GM20431 (cell line): ENCODE measurements at regions not wholly inside any gene's neighbourhood (a gene's known extent, or its start where the extent isn't known, plus 50 kb on each side); places are given as distances from the start of the nearest gene placed in this dataset.

Experiments used
- in situ Hi-C: fragments of 300-500 bp; cut with MseI, MboI; formaldehyde crosslinking; loops from one replicate; pipeline ENCODE4 v1.15.0; 2020; ENCODE audit warnings: low sequenced_read_pairs; ENCODE audit not compliant: unreplicated experiment

DNA sequence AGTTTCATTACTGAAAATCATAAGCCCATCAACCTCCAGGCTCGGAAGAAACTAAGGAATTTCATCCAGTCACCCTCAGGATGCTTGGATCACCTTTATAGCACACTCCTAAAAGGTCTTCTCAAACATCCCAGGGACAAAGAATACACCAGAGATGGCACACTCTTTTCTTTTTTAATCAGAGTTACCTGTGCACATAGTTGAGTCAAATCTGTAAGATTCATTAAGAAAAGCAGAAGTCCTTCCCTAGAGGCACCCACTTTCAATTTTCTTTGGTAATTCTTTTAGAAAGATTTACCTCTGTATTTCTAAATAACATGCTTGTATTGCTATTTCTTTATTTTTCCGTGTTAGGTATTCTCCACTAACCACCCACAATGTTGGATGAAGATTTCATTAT is 50.6 kb upstream of the IL6 start:
- in situ Hi-C loops = no loop called here

DNA sequence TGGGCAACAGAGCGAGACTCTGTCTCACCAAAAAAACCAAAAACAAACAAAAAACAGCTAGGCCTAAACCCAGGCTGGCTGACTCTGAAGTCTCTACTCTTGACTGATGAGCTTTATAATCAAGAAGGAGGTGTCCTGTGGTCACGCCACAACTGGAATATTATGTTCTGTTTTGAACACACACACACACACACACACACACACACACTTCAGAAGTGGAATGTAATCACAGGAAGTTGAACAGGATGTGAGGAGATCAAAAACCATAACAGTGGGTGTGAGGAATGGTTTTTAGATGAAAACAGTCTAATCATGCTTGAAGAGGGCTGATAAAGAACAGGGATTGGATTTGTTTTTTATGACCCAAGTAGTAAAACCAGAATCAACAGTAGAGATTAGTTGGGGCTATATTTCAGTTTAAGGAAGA is 51.1 kb upstream of the IL6 start:
- in situ Hi-C loops = no loop called here

DNA sequence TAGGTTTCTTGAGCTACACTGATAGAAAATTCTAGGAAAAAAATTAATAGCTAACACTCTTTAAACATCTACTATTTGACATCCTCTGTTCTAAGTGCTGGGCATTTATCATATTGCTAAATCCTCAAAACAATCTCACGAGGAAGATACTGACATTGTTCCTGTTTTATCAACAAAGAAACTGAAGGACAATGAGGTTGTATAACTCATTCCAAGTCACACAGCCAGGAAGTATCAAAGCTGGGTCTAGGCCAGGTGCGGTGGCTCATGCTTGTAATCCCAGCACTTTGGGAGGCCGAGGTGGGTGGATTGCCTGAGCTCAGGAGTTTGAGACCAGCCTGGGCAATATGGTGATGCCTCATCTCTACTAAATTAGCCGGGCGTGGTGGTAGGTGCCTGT is 51.6 kb upstream of the IL6 start:
- in situ Hi-C loops = no loop called here

DNA sequence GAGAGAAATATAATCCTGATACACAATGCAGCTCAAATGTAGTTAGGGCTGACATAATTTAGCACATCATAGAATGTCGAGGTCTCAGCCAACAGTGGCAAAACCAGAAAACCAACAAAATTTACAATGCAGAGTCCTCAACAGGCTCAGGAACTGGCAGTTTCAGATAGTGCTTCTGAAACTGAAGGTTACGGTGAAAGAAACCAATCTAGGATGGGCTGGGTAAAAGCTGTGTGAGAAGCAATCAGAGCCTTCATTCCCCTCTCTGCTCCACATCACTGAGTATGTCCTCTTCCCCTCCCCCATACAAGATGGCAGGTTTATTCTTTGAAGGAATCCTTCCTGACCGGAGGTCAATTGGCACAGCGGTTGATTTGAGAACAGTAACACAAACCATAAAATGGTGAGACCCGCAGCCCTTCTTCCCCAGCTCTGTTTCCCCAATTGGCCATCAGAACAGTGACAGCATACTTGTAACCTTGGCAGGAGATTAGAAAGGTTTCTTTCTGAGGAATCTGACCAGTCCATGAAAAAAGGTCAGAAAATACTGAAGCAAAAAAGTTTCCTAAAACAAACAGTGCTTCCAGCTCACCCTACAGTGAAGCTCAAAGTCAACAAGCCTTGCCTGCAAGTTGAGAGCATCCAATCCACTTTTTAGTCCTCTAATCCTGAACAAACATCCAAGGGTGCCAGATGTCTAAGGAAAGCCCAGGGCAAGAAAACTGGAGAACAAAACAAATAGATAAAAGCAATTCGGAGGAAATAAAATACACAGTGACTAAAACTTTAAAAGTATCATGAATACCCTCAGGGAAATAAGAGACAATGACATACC is 53.9 kb upstream of the IL6 start:
- in situ Hi-C loops = no loop called here

DNA sequence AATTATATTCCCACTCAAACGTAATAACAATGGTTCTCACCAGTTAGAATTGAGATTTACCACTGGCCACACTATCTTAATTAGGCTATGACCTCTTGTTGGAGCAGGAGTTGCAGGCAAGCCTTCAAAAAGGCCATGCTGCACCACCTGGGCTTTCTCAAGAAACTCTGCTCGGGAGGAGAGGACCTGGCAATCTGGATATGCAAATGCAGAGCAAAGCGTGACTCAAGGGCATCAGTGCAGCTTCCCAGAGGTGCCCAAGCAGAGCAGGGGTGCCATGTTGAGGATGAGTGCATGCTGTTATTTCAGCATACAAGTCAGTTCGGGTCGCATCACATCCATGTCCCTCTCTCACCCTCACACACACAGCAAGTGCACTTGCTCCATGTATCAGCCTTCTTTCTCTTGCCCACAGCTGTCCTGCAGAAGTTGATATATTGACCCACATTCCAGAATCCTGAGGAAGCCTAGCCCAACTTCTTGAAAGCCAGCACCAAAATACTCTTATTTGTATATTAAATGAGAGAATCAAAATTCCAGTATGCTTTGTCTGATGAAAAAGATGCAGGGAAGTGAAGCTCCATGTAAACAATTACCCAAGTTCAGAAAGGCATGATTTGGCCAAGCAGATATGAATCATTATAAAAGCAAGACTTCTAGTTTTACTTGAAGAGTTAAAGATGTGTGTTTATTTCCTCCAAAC is 55.7 kb upstream of the IL6 start:
- in situ Hi-C loops = no loop called here

DNA sequence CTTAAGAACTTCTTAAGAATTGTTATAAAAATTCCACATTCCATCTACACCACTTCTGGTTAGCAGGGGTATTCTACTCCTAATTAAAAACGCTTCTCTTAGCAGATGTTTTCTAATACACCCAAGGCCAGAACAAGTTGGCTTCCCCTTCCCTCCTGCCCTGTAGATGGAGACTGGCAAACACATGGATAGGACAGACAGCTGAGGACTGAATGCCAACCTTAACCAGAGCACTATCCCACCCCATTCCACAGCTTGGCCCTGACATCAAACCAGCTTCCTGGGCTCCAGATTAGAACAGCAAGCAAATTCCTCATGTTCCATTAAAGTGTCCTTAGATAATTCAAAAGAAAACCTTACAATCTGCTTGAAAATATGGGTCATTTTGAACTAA is 56.6 kb upstream of the IL6 start:
- in situ Hi-C loops = no loop called here

DNA sequence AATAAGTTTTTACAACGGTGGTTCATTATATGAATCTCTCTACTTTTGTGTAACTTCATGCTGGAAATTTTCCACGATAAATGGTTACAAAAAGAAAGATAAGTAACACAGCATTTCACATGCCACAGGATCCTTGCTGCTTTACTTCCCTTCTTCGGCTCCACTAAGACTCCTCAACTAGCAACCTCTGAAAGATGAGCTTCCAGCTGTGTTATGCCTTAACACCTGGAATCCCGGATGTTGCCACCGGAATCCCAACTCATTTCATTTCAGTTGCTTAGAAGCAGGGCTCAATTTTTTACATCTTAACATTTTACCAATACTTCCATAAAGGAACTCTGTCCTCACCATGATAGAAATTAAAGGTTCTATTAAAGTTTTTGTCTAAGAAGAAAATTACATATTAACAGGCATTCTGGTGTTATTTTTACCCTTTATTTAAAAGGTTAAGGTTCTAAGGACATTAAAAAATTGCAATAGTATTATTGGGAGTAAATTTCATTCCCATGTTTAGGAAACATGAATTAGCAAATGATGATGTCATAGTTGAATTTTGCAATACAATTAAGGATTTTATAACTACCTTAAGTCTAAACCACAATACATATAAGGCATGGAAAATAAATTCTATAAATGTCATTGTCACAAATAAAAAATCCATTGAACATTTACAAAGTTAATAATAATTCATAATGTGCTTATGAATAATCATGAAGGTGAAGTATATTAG is 57.1 kb upstream of the IL6 start:
- in situ Hi-C loops = no loop called here

DNA sequence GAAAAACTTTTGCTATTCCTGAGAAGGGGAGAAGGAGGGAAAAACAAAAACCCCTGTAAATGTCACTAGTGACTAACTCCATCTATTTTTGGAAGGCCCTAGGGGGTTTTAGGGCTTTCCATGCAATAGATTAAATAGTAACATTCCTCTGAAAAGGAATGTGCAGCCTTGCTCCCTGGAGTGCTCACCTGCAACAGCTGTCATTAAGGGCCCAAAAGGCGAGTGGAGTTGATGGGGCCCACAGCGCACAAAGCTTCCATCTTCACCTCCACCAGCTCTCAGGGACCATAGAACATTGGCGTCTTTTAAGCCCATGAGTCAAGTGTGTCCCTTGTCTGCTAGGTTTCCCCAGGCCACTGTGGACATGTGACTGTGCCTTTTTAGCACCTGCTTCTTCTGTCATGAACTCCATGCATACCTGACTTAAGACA is 58.0 kb upstream of the IL6 start:
- in situ Hi-C loops = no loop called here

DNA sequence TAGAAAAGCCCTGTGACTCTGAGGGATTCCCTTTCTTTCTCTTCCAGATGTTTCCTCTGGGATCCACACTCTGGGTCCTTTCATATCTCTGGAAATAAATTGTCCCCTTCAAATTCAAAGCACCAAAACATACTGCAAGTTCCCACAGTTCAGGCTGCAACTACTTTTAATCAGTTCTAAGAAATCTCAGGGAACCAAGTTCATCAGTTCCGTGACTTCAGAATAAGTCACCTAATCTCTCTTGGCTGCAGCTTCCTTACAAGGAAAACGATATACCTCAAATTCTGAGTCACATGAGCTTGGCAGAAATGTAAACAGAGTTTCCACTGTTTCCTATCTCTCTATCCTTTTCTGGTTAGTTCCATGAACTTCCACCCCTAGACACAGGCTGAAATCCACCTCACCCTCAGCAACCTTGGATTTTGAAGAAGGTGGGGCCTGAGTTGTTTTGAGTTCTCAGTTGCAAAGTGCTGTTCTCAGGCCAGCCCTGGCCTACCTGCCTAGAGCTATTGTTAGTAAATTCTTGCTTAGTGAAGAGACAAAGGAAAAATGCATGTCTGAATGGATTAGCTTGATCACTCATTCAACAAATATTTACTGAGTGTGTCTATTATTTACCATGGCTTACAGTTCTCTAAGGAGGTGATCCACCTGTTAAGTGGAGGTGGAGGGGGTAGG is 59.3 kb upstream of the IL6 start:
- in situ Hi-C loops = no loop called here

DNA sequence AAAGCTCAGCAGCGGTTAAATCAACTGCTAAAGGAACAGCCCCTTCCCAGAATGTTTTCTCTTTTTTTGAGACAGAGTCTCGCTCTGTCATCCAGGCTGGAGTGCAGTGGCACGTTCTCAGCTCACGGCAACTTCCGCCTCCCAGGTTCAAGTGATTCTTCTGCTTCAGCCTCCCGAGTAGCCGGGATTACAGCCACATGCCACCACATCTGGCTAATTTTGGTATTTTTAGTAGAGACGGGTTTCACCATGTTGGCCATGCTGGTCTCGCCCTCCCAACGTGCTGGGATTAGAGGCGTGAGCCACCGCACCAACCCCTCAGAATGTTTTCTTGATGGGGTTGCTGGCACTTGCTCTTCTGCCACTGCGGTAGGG is 59.8 kb upstream of the IL6 start:
- in situ Hi-C loops = no loop called here

DNA sequence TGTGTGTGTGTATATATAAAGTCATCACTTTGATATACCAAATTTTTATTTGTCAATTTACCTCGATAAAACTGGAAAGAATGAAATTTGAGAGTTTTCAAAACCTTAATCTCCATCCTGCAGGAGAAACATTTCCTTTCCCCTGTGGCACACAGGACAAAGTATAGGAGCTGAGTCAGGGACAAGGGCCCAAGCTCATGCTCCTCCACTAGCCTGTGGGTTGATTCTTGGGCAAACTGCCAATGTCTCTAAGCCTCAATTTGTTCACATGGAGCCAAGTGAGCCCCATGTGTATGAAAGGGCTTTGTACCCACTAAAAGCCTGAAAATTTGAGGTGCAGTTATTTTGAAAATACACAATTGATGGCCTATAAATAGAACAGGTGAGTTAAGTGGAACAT is 60.3 kb upstream of the IL6 start:
- in situ Hi-C loops = no loop called here

DNA sequence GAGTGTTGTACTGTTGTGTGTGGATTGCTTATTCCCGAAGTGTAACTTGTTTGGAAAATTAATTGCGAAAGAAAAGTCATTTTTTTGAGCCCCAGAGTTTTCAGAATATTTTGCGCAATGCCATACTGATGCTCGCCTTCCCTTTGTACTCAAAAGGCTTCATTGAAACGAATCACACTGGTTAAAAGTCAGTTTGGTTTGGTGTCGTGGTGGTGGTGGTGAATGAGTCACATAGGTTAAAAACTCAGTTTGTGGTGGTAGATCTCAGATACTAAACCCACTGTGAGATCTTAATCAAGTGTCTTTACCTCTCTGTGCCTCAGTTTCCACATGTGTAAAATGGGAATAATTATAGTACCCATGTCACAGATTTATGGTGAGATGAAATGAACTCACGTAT is 61.1 kb upstream of the IL6 start:
- in situ Hi-C loops = no loop called here

DNA sequence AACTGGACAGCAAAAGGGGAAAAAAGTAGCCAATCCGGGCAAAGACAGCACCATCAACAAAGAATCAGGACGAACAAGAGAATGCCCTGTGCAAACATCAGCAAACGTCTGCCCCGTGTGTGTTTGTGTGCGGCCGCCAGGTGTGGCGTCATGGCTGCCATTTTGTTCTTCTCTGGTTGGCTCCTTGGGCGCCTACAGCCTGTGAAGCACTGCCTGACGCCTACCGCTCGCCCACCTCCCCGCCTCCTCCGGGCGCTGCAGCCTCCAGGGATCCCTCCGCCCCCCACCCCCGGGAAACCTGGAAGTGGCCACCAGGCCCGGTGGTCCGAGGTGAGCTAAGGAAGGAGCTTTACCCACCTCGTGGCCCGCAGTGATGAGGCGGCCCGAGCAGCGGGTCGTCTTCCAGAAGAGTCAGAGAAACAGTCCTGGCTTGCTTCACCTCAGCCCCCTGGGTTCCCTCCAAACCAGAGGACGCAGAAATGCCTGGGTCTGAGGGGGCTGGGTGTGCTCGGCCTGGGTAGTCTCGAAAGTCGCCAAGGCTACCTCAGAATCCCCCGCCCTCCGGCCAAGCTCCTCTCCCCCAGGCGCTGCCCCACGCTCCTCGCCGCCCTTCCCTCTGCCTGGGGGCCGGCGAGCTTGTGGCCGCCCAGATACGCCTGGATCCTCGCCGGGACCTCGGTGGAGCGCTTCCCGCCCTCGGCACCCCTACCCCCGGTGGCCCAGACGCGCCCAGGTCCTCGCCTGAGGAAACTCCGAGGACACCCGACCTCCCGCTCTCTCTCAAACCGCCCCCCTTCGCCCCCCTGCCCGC is 61.8 kb upstream of the IL6 start:
- in situ Hi-C loops = no loop called here

DNA sequence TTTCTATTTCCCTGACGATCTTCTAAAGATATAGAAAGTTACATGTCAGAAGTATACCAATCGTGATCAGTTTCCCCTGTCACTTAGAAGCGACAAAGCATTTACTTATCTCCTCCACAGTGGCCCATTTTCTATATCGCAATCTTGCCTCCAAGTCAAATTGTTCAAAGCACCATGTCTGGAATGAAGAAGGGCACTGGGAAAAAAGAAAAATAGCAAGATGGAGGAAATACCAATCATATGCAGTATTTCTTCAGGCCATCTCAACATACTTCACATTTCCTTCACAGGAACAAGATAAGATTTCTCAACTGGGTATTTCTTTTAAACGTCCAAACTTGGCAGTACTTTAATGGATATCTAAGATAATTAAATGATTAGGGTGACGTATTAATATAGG is 63.3 kb upstream of the IL6 start:
- in situ Hi-C loops = no loop called here

DNA sequence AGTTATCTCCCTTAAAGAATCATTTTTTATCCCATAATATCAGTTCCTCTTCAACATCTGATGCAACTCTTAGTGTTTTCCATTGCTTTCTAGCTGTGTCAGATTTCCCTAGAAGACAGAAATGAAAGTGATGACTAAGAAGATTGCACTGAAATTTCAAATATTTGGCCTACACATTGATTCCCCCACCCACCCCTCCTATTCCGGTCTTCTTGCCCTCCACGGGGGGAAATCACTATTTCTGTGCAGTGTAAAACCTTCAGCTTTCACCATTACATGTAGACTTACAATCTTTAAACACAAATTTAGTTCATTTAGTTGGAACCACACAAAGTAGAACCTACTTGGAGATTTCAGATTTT is 63.7 kb upstream of the IL6 start:
- in situ Hi-C loops = no loop called here

DNA sequence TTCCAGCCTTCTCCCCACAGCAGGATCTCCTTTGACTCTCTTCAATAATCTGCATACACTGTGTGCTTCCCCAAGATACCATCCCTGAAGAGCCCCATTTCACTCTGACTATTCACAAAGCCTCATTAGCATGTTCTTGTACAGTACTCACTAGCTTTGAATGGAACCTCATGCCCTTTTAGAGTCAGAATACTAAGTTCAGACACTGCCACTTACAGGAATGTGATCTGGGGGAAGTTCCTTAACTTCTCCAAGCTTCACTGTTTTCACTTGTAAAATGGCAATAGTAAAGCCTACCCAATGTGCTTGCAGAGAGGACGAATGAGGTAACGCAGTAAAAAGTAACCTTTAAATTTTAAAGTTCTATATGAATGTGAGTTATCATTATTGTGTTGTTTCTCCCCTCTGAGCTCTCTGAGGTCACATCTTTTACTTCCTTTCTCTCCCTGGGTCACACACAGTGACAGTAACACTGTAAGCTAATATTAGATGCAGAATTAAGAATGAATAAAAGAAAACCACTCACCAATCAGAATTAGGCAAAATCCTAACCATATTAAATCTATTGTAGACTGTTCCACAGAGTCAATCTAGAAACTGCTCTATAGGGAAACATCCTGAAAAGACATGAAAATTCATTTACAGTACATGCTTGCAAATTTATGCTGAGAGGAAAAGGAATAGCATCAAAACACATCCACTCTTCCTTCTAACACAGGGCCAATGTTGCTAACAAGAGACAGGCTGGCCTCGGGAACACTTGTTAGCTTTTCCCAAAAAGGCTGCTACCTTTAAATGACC is 64.2 kb upstream of the IL6 start:
- in situ Hi-C loops = no loop called here

DNA sequence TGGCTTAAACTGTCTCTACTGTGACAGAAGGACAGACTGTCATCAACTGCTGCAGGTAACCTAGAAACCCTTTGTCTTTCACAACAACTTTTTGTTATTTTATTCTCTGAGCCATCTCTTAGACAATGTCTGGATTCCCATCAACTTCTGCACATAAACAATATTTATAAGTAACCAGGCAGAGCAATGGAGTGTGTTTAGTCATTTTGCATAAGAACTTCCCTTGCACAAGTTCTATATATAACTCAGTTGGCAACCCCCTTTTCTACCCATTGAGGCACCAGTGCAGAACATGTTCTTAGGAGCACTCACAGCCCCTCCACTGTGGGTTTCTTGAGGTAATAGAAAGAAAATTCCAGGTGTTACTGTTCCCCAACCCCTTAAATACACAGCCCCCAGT is 65.0 kb upstream of the IL6 start:
- in situ Hi-C loops = no loop called here

DNA sequence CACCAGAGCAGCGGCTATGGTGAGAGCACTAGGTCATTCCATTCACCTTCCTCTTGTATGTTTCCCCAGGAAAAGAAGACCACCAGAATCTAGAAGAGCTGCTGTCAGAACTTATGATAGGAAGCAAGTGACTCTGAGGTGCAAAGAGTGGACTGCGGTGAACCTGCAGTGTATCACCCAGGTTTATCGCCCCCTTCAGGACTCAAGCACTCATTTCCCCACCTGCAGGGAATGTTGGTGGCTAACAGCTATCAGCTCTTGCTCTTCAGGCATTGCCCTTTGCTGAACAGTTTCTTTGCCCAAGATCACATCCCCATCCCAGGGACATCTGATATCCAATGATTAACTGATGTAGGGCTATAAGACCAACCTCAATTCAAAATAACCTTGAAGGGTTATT is 66.3 kb upstream of the IL6 start:
- in situ Hi-C loops = no loop called here

DNA sequence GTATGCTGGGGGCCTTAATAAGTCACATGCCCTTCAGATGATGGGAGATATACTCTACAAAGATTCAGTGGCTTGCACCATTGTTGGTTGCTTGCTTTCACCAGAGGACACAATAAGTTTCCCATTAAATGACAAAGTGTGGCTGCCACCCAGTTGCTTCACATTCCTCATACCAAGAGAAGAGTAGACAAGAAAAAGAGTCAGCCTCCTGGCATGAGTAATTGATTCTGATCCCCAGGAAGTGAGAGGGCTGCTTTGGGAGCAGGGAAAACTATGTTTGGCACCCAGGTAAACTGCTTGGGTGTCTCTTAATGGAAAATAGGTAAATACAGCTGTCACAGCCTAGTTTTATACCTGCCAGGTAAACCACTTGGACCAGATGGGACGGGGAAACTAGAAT is 66.7 kb upstream of the IL6 start:
- in situ Hi-C loops = no loop called here
